GM10248 (cell line): ENCODE measurements at regions not wholly inside any gene's neighbourhood (a gene's known extent, or its start where the extent isn't known, plus 50 kb on each side); places are given as distances from the start of the nearest gene placed in this dataset.

ENCODE experiments used
- CTCF ChIA-PET: fragments of 300-600 bp; sonication (Branson Sonifier 250); formaldehyde crosslinking; extraction: SDS; loops from one replicate; lab custom pipeline; 2021; ENCODE audit warnings: antibody characterized with exemption; lab: Yijun Ruan, JAX
- POLR2A ChIA-PET: fragments of 350-650 bp; sonication (Branson Sonifier 250); formaldehyde crosslinking; extraction: SDS; loops from one replicate; lab custom pipeline; 2020; ENCODE audit warnings: antibody characterized with exemption; lab: Yijun Ruan, JAX
- DNase-seq: peaks from one replicate; pipeline ENCODE4 v3.0.0; 2012; ENCODE audit errors: extremely low spot score
- TF ChIP-seq, protein P1 (sequence below): IDR thresholded peaks from 2 replicates; pipeline ENCODE4 v1.5.1; 2012; ENCODE audit warnings: mild to moderate bottlenecking, low read depth; ENCODE audit errors: extremely low read depth, missing control alignments, control extremely low read depth

DNA sequence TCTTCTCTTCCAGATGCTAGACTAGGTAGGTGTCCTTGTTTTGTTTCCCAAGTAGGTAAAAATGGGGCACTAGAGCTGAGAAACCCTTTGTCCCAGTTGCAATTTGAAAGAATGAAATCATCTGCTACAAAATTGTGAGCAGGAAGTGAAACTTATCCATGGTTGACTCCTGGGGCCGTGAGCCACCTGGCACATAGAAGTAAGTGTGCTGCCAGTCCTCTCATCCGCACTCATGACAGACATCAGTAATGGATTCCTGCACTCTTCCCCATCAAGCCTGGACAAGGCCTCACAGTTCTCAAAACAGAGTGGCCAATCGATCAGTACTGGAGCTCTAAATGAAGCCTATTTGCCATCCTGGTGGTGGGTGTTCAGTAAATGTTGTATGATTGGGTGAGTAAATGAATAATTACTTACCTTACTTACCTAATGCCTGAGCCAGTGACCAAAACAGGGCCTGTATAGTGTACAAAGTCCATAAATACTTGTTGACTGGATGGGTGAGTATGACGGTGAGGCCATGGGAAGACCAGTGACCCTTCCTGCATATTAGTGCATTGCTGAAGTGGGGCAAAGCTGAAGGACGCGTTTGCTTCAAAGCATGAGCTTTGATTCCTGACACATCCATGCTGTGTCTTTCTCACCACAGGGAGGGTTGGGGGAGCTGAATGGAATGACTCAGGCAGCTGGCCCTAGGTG is 68.9 kb upstream of the HEPHL1 start:
- ChIA-PET CTCF (interaction anchor here (1.3 kb wide), 1 partner anchor 12 kb away, joined by 4 read pairs; no protein-coding TSS in a partner anchor), POLR2A (no interaction called here)
- TF ChIP-seq, protein P1, sequence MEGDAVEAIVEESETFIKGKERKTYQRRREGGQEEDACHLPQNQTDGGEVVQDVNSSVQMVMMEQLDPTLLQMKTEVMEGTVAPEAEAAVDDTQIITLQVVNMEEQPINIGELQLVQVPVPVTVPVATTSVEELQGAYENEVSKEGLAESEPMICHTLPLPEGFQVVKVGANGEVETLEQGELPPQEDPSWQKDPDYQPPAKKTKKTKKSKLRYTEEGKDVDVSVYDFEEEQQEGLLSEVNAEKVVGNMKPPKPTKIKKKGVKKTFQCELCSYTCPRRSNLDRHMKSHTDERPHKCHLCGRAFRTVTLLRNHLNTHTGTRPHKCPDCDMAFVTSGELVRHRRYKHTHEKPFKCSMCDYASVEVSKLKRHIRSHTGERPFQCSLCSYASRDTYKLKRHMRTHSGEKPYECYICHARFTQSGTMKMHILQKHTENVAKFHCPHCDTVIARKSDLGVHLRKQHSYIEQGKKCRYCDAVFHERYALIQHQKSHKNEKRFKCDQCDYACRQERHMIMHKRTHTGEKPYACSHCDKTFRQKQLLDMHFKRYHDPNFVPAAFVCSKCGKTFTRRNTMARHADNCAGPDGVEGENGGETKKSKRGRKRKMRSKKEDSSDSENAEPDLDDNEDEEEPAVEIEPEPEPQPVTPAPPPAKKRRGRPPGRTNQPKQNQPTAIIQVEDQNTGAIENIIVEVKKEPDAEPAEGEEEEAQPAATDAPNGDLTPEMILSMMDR: no peak
- DNase-seq: no peak

DNA sequence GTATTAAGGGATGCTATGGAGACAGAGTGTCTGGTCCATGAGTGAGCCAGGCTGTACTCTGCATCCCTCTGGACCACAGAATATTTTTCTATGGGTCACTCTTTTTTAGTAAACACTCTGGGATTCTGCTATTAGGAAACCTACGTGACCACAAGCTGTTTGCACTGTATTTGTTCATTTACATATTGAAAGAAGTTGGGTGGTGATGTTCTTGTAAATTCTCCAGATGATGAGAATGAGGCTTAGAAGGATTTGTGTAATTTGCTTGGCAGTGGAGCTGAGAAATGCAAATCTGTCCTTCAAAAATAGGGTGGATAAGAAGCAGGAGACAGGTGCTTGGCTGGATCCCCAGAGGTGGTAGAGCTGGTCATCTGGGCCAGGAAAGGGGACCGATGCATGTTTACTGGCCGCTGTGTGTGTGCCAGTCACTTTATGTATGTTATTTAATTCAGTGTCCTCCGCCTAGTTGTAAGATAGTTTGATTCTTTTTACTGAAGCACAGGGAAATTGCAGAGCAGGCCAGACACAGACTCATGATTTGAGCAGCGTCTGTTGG is 63.7 kb upstream of the HEPHL1 start:
- TF ChIP-seq, protein P1: no peak
- POLR2A ChIA-PET: no interaction called here
- CTCF ChIA-PET: no interaction called here

DNA sequence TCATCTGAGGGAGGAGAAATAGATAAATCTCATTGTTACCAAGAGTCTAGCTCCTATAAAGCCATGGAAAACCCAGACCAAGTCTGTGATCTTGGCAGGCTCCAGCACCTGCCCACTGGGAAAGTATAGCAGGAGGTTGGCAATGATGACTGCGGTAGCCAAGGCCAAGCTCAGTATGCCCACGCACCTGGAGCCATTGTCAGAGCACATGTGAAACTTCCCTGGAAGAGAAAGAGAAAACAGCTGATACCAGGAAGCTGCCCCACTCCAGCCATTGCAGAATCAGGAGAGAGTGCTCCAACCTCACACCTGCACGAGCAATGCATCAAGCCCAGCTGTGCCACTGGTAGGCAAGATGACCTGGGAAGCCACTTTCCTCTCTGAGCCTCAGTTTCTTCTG is 62.2 kb upstream of the HEPHL1 start:
- no peak for DNase-seq
- ChIA-PET CTCF (interaction anchor here (0.9 to 1.2 kb wide), 2 partner anchors 16 to 49 kb away, joined by 3 read pairs; no protein-coding TSS in a partner anchor), POLR2A (no interaction called here)
- TF ChIP-seq, protein P1: no peak

More for the DNA sequence above, 63.7 kb upstream of the HEPHL1 start:
- no peak for DNase-seq

DNA sequence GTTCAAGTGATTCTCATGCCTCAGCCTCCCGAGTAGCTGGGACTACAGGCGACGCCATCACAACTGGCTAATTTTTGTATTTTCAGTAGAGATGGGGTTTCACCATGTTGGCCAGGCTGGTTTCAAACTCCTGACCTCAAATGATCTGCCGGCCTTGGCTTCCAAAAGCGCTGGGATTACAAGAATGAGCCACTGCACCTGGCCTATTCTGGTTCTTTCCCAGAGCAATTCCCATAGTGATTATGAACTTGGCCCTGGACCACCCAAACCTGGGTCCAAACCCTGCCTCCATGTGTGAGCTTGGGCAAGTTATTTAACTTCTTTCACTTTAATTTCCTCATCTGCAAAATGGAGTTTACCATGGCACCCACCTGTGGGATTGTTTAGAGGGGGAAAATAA is 61.5 kb upstream of the HEPHL1 start:
- ChIA-PET POLR2A (no interaction called here), CTCF (interaction anchor here (1.2 kb wide), 1 partner anchor 17 kb away, joined by 3 read pairs; no protein-coding TSS in a partner anchor)
- DNase-seq: no peak
- TF ChIP-seq, protein P1: no peak

DNA sequence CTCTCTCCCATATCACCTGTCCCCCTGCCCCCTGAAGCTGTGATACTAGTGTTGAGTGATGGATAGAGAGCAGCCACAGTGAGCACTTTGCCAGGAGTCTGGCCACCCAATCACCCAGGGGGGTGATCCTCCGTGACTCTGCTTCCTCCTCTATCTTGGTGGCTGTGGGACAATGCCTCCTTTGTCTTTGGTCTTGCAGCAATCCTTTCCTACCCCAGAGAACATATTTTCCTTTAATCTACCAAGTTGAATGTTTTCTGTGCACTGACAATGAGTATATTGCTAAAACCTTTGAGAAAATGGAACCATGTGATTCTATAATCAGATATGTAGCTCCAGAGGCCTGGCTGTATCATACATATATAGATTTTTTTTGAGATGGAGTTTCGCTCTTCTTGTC is 58.1 kb upstream of the HEPHL1 start:
- POLR2A ChIA-PET: no interaction called here
- DNase-seq: no peak
- CTCF ChIA-PET: no interaction called here
- TF ChIP-seq, protein P1: no peak

DNA sequence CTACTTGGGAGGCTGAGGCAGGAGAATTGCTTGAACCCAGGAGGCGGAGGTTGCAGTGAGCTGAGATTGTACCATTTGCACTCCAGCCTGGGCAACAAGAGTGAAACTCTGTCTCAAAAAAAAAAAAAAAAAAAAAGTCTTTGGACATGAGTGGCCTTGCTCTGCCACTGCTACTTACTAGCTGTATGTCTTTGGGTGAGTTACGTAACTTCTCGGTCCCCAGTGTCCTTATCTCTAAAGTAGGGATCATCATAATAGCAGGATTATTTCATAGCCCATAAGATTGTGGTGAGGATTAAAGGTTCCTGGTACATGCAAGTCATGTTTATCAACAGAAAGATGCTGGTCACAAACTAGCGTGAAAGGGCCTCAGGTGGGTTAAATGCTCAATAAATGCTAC is 53.9 kb upstream of the HEPHL1 start:
- no peak for DNase-seq
- ChIA-PET POLR2A (no interaction called here), CTCF (interaction anchor here (1.2 to 1.5 kb wide), 2 partner anchors 11 to 217 kb away, joined by 3 read pairs; no protein-coding TSS in a partner anchor)
- TF ChIP-seq, protein P1: no peak
